Panc1 (cell line): ENCODE measurements at regions not wholly inside any gene's neighbourhood (a gene's known extent, or its start where the extent isn't known, plus 50 kb on each side); places are given as distances from the start of the nearest gene placed in this dataset.
"Not testable (repeated sequence)": the region's sequence is repeated elsewhere in the genome, so short reads cannot be mapped to it uniquely, and the experiment has no call there.

Source experiments
- ATAC-seq: fragments of 200-7000 bp; cut with Tn5 transposase; 2 replicates; pipeline ENCODE4 v1.9.1; 2020; ENCODE audit warnings: mild to moderate bottlenecking, moderate library complexity
- BruUV-seq: library from RNA; stranded (reverse); fragments of 400-500 nt; replicated peaks from 2 replicates; lab custom pipeline; 2021; lab: Mats Ljungman, UMichigan
- CTCF ChIA-PET: fragments of 300-600 bp; sonication (Branson Sonifier 250); formaldehyde crosslinking; loops from one replicate; lab custom pipeline; 2022; ENCODE audit warnings: antibody characterized with exemption; lab: Charles Lee
- POLR2A ChIA-PET: fragments of 300-600 bp; sonication (Branson Sonifier 250); formaldehyde crosslinking; loops from one replicate; lab custom pipeline; 2022; ENCODE audit warnings: antibody characterized with exemption; lab: Charles Lee
- DNase-seq: peaks from one replicate; pipeline ENCODE4 v3.0.0-alpha.2; 2010; ENCODE audit warnings: low read depth, low spot score
- H3K27ac ChIP-seq: 2 replicates; pipeline ENCODE4 v1.5.1; 2011; ENCODE audit warnings: mild to moderate bottlenecking, low read length, inconsistent platforms
- H3K27me3 ChIP-seq: fragments of 200-500 bp; sonication (Bioruptor generic); 2 replicates; pipeline ENCODE4 v1.6.0; 2014; ENCODE audit warnings: low read length, inconsistent platforms; ENCODE audit not compliant: control insufficient read depth, insufficient read depth
- H3K36me3 ChIP-seq: fragments of 200-500 bp; sonication (Bioruptor generic); 2 replicates; pipeline ENCODE4 v1.5.1; 2014; ENCODE audit warnings: inconsistent platforms, mild to moderate bottlenecking, low read length, moderate library complexity; ENCODE audit not compliant: control insufficient read depth, insufficient read depth
- H3K4me1 ChIP-seq: 2 replicates; pipeline ENCODE4 v1.5.1; 2011; ENCODE audit warnings: inconsistent platforms, mild to moderate bottlenecking, low read length, moderate library complexity; ENCODE audit not compliant: control insufficient read depth, insufficient read depth
- H3K4me3 ChIP-seq, 2 experiments: 2 replicates each; pipeline ENCODE4 v1.5.1; 2011 to 2012; ENCODE audit warnings: low read depth in 2 of 2, low read length in 2 of 2, mild to moderate bottlenecking in 2 of 2, inconsistent platforms in 1 of 2, moderate library complexity in 1 of 2
- H3K9me3 ChIP-seq: fragments of 200-500 bp; sonication (Bioruptor generic); 2 replicates; pipeline ENCODE4 v1.5.1; 2014; ENCODE audit warnings: low read depth, mild to moderate bottlenecking, inconsistent platforms, low read length, moderate library complexity; ENCODE audit not compliant: control insufficient read depth, insufficient read depth
- POLR2AphosphoS5 ChIP-seq: IDR thresholded peaks from 2 replicates; pipeline ENCODE4 v1.6.1; 2012; ENCODE audit warnings: mild to moderate bottlenecking, low read depth, low read length, moderate library complexity
- SIN3A ChIP-seq: IDR thresholded peaks from 2 replicates; pipeline ENCODE4 v1.6.1; 2012; ENCODE audit warnings: low read depth, mild to moderate bottlenecking, low read length, moderate library complexity, borderline replicate concordance; ENCODE audit not compliant: insufficient read depth
- TCF7L2 ChIP-seq: IDR thresholded peaks from 2 replicates; pipeline ENCODE4 v1.6.1; 2011; ENCODE audit warnings: mild to moderate bottlenecking, low read depth, low read length, inconsistent platforms
- in situ Hi-C: cut with HindIII; loops from 2 replicates; pipeline ENCODE4 v1.10.0; 2016; ENCODE audit warnings: low sequenced_read_pairs, low pct_unique_long_range_greater_than_20kb
- intact Hi-C: fragments of 100-400 bp; cut with micrococcal nuclease; formaldehyde crosslinking; loops from one replicate; pipeline ENCODE4 v1.10.0; 2022; ENCODE audit not compliant: unreplicated experiment
- TF ChIP-seq, protein P1 (sequence below): fragments of 450-650 bp; IDR thresholded peaks from 2 replicates; pipeline ENCODE4 v1.5.1; 2017; ENCODE audit warnings: mild to moderate bottlenecking
- TF ChIP-seq, protein P2 (sequence below), 2 experiments: IDR thresholded peaks; 2 replicates each; pipeline ENCODE4 v1.6.1; 2011 to 2012; ENCODE audit warnings: low read depth in 2 of 2, control low read depth in 1 of 2, low read length in 1 of 2, mild to moderate bottlenecking in 1 of 2, moderate library complexity in 1 of 2; ENCODE audit not compliant: insufficient read depth in 1 of 2

DNA sequence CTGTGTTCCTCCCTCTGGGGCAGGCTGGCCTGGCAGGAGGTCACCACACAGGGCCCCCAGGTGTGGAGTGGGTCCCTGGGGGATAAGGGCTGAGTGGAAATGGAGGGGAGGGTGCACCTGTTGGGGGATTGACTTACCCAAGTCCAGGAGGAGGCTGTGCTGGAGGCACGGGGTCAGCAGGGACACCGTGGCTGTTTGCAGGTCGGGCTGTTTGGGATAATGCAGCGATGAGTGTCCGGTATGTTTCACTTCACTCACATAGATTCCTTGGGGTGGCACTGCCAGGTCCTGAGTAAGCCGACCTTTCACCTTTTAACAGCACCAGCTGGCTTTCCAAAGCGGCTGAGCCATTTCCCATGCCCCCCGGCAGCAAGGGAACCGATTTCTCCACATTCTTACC lies 113.0 kb downstream of the NPIPB11 start:
- ATAC-seq, DNase-seq, intact Hi-C loops, H3K27ac ChIP-seq, CTCF ChIA-PET, H3K9me3 ChIP-seq, in situ Hi-C loops, BruUV-seq, H3K27me3 ChIP-seq, H3K36me3 ChIP-seq, POLR2A ChIA-PET, H3K4me3 ChIP-seq: not testable (repeated sequence)
- H3K4me1 ChIP-seq: peaks cover 13% of the 10 kb centered on the region

DNA sequence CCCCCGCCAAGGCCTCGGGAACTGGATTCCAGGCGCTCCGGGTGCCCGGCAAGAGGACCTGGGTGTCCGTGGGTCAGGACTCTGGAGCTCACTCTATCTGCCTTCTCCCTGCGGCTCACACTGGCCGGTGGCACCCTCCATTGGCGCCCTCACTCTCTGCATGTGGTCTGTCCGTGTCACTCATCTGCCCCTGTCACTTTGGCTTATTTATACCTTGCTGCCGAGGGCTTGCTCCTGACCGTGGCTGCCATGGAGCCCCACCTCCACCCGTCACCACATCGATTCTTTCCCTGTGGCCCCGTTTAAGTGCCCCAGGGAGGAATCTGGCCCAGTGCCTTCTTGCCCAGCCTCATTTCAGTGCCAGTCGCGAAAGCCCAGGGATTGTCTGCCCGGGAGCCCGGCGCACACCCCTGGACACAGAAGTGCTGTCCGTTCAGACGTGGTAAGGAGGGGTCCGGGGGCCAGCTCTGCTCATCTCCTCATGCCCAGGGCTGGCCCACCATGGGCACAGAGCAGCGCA lies 113.5 kb downstream of the NPIPB11 start:
- CTCF ChIA-PET, H3K27ac ChIP-seq, POLR2A ChIA-PET, intact Hi-C loops, BruUV-seq, ATAC-seq, in situ Hi-C loops, H3K27me3 ChIP-seq, H3K9me3 ChIP-seq, DNase-seq, H3K4me3 ChIP-seq, H3K36me3 ChIP-seq: not testable (repeated sequence)
- peaks cover 13% of the 10 kb centered on the region for H3K4me1 ChIP-seq

DNA sequence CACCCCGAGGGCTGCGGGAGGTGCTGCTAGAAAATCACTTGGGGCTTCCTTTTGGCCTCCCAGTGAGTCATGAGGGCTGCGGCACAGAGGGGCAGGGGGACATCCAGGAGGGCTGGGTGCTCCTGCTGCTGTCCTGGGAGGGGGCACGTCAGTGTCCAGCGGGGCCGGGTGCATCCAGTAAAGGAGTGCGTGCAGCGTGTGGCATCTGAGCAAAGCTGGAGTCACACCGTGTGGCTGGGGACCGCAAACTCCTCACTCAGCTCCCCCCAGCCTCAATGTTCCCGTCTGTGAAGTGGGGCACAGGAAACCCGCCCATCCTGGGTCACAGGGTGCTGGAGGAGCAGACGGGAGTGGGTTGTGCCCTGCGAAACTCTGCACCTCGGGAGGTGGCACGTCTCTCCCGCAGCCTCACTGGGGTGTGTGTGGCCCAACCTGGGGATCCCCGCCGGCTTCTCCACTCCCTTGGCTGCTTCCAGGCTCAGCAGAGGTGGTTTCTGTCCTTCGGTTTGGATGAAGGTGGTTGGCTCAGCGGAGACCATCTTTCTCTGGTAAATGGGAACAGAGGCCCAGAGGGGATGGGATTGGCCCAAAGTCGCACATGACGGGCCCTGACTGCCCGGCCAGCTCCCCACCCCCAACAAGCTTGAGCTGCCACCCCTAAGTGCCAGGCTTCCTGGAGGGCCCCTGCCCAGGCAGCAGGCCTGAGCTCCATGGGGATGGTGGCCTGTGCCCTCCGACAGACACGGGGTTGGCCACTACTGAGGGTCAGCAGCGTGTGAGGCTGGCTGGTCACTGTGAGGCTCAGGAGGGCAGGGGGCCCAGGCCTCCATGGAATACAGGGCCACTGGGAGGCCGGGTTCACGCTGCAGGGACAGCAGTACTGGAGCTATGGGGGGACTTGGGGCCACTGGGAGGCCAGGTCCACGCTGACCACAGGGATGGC lies 114.9 kb downstream of the NPIPB11 start:
- Histone ChIP-seq H3K27ac (peak overlapping the region; percentile 74), H3K4me1 (peaks cover 13% of the 10 kb centered on the region)
- H3K4me3 ChIP-seq, H3K36me3 ChIP-seq, H3K9me3 ChIP-seq, H3K27me3 ChIP-seq, DNase-seq, in situ Hi-C loops, intact Hi-C loops, CTCF ChIA-PET, POLR2A ChIA-PET: not testable (repeated sequence)
- peak; percentile 5 for ATAC-seq
- TSS peak; percentile 90 for BruUV-seq

DNA sequence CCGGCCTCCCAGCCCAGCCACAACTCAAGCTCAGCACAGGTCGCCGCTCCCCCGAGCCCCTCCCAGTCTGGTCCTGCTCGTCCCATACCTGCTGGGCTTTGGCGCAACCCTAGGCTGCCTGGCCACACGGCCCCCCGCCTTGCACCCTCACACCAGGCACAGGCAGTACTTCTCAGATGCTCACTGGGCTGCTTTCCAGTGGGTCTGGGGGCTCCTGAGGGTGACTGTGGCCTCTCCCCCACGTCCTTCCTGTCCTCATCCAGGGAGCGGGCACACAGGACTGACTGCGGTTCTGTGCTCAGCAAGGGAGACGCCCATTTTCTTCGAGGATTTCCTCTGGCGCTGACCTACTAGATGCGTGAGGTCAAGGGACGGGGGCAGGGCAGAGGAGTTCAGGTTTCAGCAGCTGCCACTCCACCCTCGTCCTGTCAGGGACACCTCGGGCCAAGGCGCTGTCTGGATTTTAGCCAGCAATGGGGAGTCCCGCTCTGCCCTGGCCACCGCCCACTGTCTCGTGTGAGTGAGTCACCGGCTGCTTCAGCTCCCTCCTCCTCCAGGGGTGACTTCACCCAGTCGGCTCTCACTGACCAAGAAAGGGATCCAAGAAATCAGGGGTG lies 115.8 kb downstream of the NPIPB11 start:
- ATAC-seq (peak; percentile 91), DNase-seq (peak; percentile 85)
- TF ChIP-seq, protein P1, sequence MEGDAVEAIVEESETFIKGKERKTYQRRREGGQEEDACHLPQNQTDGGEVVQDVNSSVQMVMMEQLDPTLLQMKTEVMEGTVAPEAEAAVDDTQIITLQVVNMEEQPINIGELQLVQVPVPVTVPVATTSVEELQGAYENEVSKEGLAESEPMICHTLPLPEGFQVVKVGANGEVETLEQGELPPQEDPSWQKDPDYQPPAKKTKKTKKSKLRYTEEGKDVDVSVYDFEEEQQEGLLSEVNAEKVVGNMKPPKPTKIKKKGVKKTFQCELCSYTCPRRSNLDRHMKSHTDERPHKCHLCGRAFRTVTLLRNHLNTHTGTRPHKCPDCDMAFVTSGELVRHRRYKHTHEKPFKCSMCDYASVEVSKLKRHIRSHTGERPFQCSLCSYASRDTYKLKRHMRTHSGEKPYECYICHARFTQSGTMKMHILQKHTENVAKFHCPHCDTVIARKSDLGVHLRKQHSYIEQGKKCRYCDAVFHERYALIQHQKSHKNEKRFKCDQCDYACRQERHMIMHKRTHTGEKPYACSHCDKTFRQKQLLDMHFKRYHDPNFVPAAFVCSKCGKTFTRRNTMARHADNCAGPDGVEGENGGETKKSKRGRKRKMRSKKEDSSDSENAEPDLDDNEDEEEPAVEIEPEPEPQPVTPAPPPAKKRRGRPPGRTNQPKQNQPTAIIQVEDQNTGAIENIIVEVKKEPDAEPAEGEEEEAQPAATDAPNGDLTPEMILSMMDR: no peak
- TF ChIP-seq TCF7L2: no peak
- TF ChIP-seq SIN3A: no peak
- TF ChIP-seq, protein P2, sequence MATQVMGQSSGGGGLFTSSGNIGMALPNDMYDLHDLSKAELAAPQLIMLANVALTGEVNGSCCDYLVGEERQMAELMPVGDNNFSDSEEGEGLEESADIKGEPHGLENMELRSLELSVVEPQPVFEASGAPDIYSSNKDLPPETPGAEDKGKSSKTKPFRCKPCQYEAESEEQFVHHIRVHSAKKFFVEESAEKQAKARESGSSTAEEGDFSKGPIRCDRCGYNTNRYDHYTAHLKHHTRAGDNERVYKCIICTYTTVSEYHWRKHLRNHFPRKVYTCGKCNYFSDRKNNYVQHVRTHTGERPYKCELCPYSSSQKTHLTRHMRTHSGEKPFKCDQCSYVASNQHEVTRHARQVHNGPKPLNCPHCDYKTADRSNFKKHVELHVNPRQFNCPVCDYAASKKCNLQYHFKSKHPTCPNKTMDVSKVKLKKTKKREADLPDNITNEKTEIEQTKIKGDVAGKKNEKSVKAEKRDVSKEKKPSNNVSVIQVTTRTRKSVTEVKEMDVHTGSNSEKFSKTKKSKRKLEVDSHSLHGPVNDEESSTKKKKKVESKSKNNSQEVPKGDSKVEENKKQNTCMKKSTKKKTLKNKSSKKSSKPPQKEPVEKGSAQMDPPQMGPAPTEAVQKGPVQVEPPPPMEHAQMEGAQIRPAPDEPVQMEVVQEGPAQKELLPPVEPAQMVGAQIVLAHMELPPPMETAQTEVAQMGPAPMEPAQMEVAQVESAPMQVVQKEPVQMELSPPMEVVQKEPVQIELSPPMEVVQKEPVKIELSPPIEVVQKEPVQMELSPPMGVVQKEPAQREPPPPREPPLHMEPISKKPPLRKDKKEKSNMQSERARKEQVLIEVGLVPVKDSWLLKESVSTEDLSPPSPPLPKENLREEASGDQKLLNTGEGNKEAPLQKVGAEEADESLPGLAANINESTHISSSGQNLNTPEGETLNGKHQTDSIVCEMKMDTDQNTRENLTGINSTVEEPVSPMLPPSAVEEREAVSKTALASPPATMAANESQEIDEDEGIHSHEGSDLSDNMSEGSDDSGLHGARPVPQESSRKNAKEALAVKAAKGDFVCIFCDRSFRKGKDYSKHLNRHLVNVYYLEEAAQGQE (IDR thresholded peaks at IDR 0.05; ENCODE audit: insufficient read depth in 1 of 2, low read depth in 2 of 2, low read length in 1 of 2): no peak
- no peak; the same call in 1 of the 2 replicates for TF ChIP-seq POLR2AphosphoS5
- no peaks in the 10 kb centered on the region for H3K36me3 ChIP-seq
- peak overlapping the region; percentile 17 to 36 for H3K4me3 ChIP-seq
- H3K9me3 ChIP-seq: no peaks in the 10 kb centered on the region
- intact Hi-C loops: no loop called here
- BruUV-seq: TSS peak; percentile 85
- H3K4me1 ChIP-seq: peaks cover 13% of the 10 kb centered on the region
- in situ Hi-C loops: no loop called here
- peak overlapping the region; percentile 74 for H3K27ac ChIP-seq
- ChIA-PET POLR2A (no interaction called here), CTCF (no interaction called here)
- no peaks in the 10 kb centered on the region for H3K27me3 ChIP-seq
